ENCODE measurements at regions not wholly inside any gene's neighbourhood (a gene's known extent, or its start where the extent isn't known, plus 50 kb on each side); places are given as distances from the start of the nearest gene placed in this dataset.

DNA sequence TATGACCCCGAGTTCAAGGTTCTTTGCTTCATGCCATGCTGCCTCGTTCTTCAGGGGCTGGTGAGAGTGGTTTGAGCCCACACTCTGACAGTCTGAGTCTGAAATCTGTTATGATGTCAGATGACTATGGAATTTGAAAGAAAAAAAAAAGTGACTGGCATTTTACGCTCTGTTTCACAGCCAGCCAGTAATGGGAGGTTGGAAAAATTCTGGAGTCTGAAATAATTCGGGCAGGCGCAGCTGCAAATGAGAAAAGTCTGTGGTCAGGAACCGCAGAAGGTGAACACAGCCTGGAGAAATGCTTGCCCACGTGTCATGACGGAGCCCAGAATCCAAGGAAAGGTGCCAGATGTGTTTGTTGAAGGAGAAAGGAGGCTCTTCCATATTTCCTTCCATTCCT, 269.8 kb upstream of the PWP1 start:
- H3K4me3 ChIP-seq (ENCODE audit: control insufficient read depth, low read depth, low read length) = no peak overlapping the region
- peak; percentile 61 for DNase-seq (ENCODE audit: low read depth)
- TF ChIP-seq CTCF (IDR thresholded peaks at IDR 0.05; ENCODE audit: control insufficient read depth, insufficient read depth, low read depth, low read length, missing control alignments) = no peak

DNA sequence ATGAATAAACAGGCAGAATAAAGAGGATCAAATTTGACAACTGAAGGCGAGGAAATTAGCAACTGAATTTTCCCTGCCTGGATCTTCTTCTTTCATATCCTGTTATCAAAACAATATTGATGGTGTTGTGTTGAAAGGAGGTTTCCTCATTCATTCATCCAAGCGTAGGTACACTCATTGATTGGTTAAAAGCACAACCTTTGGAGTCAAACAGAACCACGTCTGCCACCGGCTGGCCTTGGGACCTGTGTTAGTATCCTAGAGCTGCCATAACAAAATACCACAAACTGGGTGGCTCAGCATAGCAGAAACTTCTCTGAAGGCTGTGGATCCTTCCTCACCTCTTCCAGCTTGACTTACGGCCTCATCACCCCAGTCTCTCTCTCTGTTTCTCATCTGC, 268.6 kb upstream of the PWP1 start:
- no peak for TF ChIP-seq CTCF (IDR thresholded peaks at IDR 0.05; ENCODE audit: control insufficient read depth, insufficient read depth, low read depth, low read length, missing control alignments)
- H3K4me3 ChIP-seq (ENCODE audit: control insufficient read depth, low read depth, low read length) = no peak overlapping the region
- no peak for DNase-seq (ENCODE audit: low read depth)

DNA sequence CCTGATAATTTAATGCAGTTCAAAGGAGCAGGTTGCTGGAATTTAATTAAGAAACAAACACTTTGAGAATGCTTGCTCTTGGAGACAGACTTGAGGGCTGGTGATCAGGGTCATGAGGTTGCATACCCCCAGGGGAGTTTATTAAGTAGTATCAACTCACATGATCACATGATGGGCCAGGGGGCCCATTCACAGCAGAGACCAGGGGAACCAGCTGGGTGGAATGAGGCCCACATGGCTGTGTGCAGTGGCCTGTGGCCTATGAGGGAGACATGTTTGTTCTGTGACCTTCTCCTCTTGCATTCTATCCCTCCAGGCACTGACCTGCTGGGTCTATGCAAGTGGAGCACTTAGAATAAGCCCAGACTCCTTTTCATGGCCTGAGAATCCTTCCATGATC, 266.6 kb upstream of the PWP1 start:
- no peak overlapping the region for H3K4me3 ChIP-seq (ENCODE audit: control insufficient read depth, low read depth, low read length)
- DNase-seq (ENCODE audit: low read depth) = no peak
- no peak for TF ChIP-seq CTCF (IDR thresholded peaks at IDR 0.05; ENCODE audit: control insufficient read depth, insufficient read depth, low read depth, low read length, missing control alignments)

- TF ChIP-seq CTCF (IDR thresholded peaks at IDR 0.05; ENCODE audit: control insufficient read depth, insufficient read depth, low read depth, low read length, missing control alignments) = no peak
- DNase-seq (ENCODE audit: low read depth) = no peak
- H3K4me3 ChIP-seq (ENCODE audit: control insufficient read depth, low read depth, low read length) = no peak overlapping the region
These were observed 262.1 kb upstream of the PWP1 start for GRCh38 chr12:107423531-107423930.

GRCh38 chr12:107429006-107429705, 256.4 kb upstream of the PWP1 start:
- no peak overlapping the region for H3K4me3 ChIP-seq (ENCODE audit: control insufficient read depth, low read depth, low read length)
- TF ChIP-seq CTCF (IDR thresholded peaks at IDR 0.05; ENCODE audit: control insufficient read depth, insufficient read depth, low read depth, low read length, missing control alignments) = no peak
- no peak for DNase-seq (ENCODE audit: low read depth)

GRCh38 chr12:107431942-107432341, 253.7 kb upstream of the PWP1 start:
- no peak for DNase-seq (ENCODE audit: low read depth)
- TF ChIP-seq CTCF (IDR thresholded peaks at IDR 0.05; ENCODE audit: control insufficient read depth, insufficient read depth, low read depth, low read length, missing control alignments) = no peak

More at GRCh38 chr12:107431942-107432341, 253.7 kb upstream of the PWP1 start:
- H3K4me3 ChIP-seq (ENCODE audit: control insufficient read depth, low read depth, low read length) = no peak overlapping the region

All from AG09309 (cell line).